H9 (cell line): ENCODE measurements at regions not wholly inside any gene's neighbourhood (a gene's known extent, or its start where the extent isn't known, plus 50 kb on each side); places are given as distances from the start of the nearest gene placed in this dataset.

Source experiments
- DNase-seq: peaks from one replicate; pipeline ENCODE4 v3.0.0-alpha.2; 2017
- H2AFZ ChIP-seq: one replicate; pipeline ENCODE4 v1.6.1; 2013; ENCODE audit warnings: mild to moderate bottlenecking, low read length, control low read depth, moderate library complexity
- H2AK5ac ChIP-seq: 2 replicates; pipeline ENCODE4 v1.6.1; 2013; ENCODE audit warnings: low read length, control low read depth, mixed read lengths; ENCODE audit not compliant: insufficient read length
- H2BK120ac ChIP-seq: one replicate; pipeline ENCODE4 v1.6.1; 2013; ENCODE audit warnings: low read depth, mild to moderate bottlenecking, low read length, control low read depth, inconsistent platforms; ENCODE audit not compliant: poor library complexity, severe bottlenecking
- H2BK12ac ChIP-seq: 2 replicates; pipeline ENCODE4 v1.6.1; 2013; ENCODE audit warnings: low read length, control low read depth, mixed read lengths, low read depth; ENCODE audit not compliant: insufficient read length
- H2BK15ac ChIP-seq: 2 replicates; pipeline ENCODE4 v1.6.1; 2013; ENCODE audit warnings: low read depth, low read length, control low read depth
- H2BK20ac ChIP-seq: one replicate; pipeline ENCODE4 v1.6.1; 2013; ENCODE audit warnings: low read depth, mild to moderate bottlenecking, low read length, control low read depth, inconsistent platforms; ENCODE audit not compliant: poor library complexity, severe bottlenecking
- H2BK5ac ChIP-seq: 2 replicates; pipeline ENCODE4 v1.6.1; 2013; ENCODE audit warnings: low read length, control low read depth, mixed read lengths; ENCODE audit not compliant: insufficient read length
- H3K14ac ChIP-seq: 2 replicates; pipeline ENCODE4 v1.6.1; 2013; ENCODE audit warnings: low read length, control low read depth; ENCODE audit not compliant: insufficient read depth
- H3K18ac ChIP-seq: 2 replicates; pipeline ENCODE4 v1.6.1; 2013; ENCODE audit warnings: low read depth, mild to moderate bottlenecking, mixed read lengths, low read length, control low read depth; ENCODE audit not compliant: insufficient read length
- H3K23ac ChIP-seq: 2 replicates; pipeline ENCODE4 v1.6.1; 2013; ENCODE audit warnings: low read length, control low read depth, mixed read lengths, low read depth; ENCODE audit not compliant: insufficient read length
- H3K23me2 ChIP-seq: 2 replicates; pipeline ENCODE4 v1.6.1; 2013; ENCODE audit warnings: low read depth, mild to moderate bottlenecking, mixed read lengths, low read length, control low read depth; ENCODE audit not compliant: insufficient read length, poor library complexity, severe bottlenecking
- H3K27ac ChIP-seq: 2 replicates; pipeline ENCODE4 v1.5.1; 2013; ENCODE audit warnings: low read length, control low read depth, mixed read lengths, low read depth; ENCODE audit not compliant: insufficient read length
- H3K27me3 ChIP-seq: 2 replicates; pipeline ENCODE4 v1.6.1; 2013; ENCODE audit warnings: low read length, control low read depth, inconsistent platforms; ENCODE audit not compliant: insufficient read depth
- H3K4ac ChIP-seq: 2 replicates; pipeline ENCODE4 v1.6.1; 2013; ENCODE audit warnings: low read depth, mild to moderate bottlenecking, control low read depth, inconsistent platforms, low read length, moderate library complexity
- H3K4me1 ChIP-seq: 2 replicates; pipeline ENCODE4 v1.6.1; 2013; ENCODE audit warnings: low read length, control low read depth, inconsistent platforms; ENCODE audit not compliant: insufficient read depth
- H3K4me2 ChIP-seq: 2 replicates; pipeline ENCODE4 v1.6.1; 2013; ENCODE audit warnings: low read length, control low read depth, mixed read lengths; ENCODE audit not compliant: insufficient read length, insufficient read depth
- H3K56ac ChIP-seq: 2 replicates; pipeline ENCODE4 v1.6.1; 2013; ENCODE audit warnings: low read depth, mild to moderate bottlenecking, mixed read lengths, low read length, control low read depth; ENCODE audit not compliant: insufficient read length
- H3K79me1 ChIP-seq: 2 replicates; pipeline ENCODE4 v1.6.1; 2013; ENCODE audit warnings: low read depth, mild to moderate bottlenecking, moderate library complexity, low read length, control low read depth, inconsistent platforms; ENCODE audit not compliant: insufficient read depth, poor library complexity, severe bottlenecking
- H3K79me2 ChIP-seq: 2 replicates; pipeline ENCODE4 v1.6.1; 2013; ENCODE audit warnings: low read length, control low read depth, inconsistent platforms; ENCODE audit not compliant: insufficient read depth
- H3K9ac ChIP-seq: 2 replicates; pipeline ENCODE4 v1.6.1; 2013; ENCODE audit warnings: low read length, control low read depth, mixed read lengths; ENCODE audit not compliant: insufficient read length; ENCODE audit errors: extremely low read depth
- H3K9me3 ChIP-seq: one replicate; pipeline ENCODE4 v1.6.1; 2013; ENCODE audit warnings: low read depth, low read length, inconsistent platforms; ENCODE audit not compliant: control insufficient read depth
- H3T11ph ChIP-seq: one replicate; pipeline ENCODE4 v1.6.1; 2013; ENCODE audit warnings: mild to moderate bottlenecking, low read length, control low read depth, inconsistent platforms
- H4K20me1 ChIP-seq: one replicate; pipeline ENCODE4 v1.6.1; 2013; ENCODE audit not compliant: control insufficient read depth, insufficient read length, insufficient read depth
- H4K5ac ChIP-seq: 2 replicates; pipeline ENCODE4 v1.6.1; 2013; ENCODE audit warnings: low read depth, mild to moderate bottlenecking, mixed read lengths, low read length, control low read depth; ENCODE audit not compliant: insufficient read length
- H4K8ac ChIP-seq: replicated peaks from 2 replicates; pipeline ENCODE4 v1.6.1; 2013; ENCODE audit warnings: low read length, control low read depth, mixed read lengths, low read depth; ENCODE audit not compliant: insufficient read length
- H4K91ac ChIP-seq: 2 replicates; pipeline ENCODE4 v1.6.1; 2013; ENCODE audit warnings: low read depth, mild to moderate bottlenecking, moderate library complexity, mixed read lengths, low read length, control low read depth; ENCODE audit not compliant: insufficient read length
- H3K27ac Mint-ChIP-seq, 3 experiments: 2 replicates in 2 of 3; 3 replicates in 1 of 3; pipeline ENCODE4 v1.8.0; 2020 to 2021; ENCODE audit warnings: mixed read lengths in 3 of 3, mild to moderate bottlenecking in 1 of 3, moderate library complexity in 1 of 3
- H3K27me3 Mint-ChIP-seq: 2 replicates; pipeline ENCODE4 v1.8.0; 2021; ENCODE audit warnings: low read depth, mild to moderate bottlenecking, moderate library complexity, mixed read lengths
- H3K36me3 Mint-ChIP-seq, 3 experiments: 2 replicates in 2 of 3; 3 replicates in 1 of 3; pipeline ENCODE4 v1.8.0; 2020 to 2021; ENCODE audit warnings: low read depth in 3 of 3, mixed read lengths in 3 of 3; ENCODE audit not compliant: insufficient read depth in 1 of 3
- H3K4me1 Mint-ChIP-seq, 2 experiments: 2 replicates each; pipeline ENCODE4 v1.8.0; 2020; ENCODE audit warnings: mixed read lengths in 2 of 2
- H3K4me3 Mint-ChIP-seq, 2 experiments: 2 replicates in 1 of 2; 3 replicates in 1 of 2; pipeline ENCODE4 v1.8.0; 2020 to 2021; ENCODE audit warnings: mild to moderate bottlenecking in 2 of 2, mixed read lengths in 2 of 2, moderate library complexity in 1 of 2
- H3K9me3 Mint-ChIP-seq, 2 experiments: 2 replicates in 1 of 2; 3 replicates in 1 of 2; pipeline ENCODE4 v1.8.0; 2020; ENCODE audit warnings: mild to moderate bottlenecking in 2 of 2, mixed read lengths in 2 of 2, moderate library complexity in 1 of 2
- WGBS: extraction: QIAGEN DNeasy Blood & Tissue Kit; methylation state at CpG from one replicate; pipeline ENCODE4 v1.1.7; 2013; ENCODE audit warnings: missing lambda C conversion rate, low lambda C conversion rate, mixed read lengths; ENCODE audit not compliant: insufficient read length; ENCODE audit errors: extremely low coverage; 5-methylcytosine and 5-hydroxymethylcytosine counted together
- TF ChIP-seq, protein P1 (sequence below): fragments of 200-600 bp; sonication (generic); conservative IDR thresholded peaks from 3 replicates; pipeline ENCODE4 v1.8.0; 2021; ENCODE audit warnings: antibody characterized with exemption, mild to moderate bottlenecking

DNA sequence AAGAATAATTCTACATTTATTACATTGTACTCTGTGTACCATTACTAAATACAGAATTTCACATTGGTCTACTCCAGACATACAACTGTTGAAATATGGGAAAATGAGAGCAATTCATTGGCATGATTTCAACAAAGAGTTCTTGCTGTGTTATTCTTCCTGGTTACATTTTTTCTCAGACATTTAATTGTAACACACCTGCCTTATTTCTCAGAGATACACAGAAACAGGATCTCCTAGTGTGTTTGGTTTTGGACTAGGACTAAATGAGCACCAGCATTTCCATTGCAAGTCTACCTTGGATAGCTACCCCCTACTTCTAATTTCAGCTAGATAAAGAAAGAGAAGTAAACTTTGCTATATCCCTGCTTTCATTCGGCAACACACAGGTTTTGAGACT lies 274.3 kb upstream of the CNTN4 start:
- Mint-ChIP-seq H3K27ac (no peak overlapping the region), H3K36me3 (no peaks in the 10 kb centered on the region), H3K4me3 (no peak overlapping the region), H3K27me3 (no peaks in the 10 kb centered on the region), H3K9me3 (no peaks in the 10 kb centered on the region), H3K4me1 (0 out of 4 replicates have a peak, but pooled peaks cover 0 to 4% of the 10 kb centered on the region in 2 experiments)
- no peak for DNase-seq
- Histone ChIP-seq H3K4ac (no peak overlapping the region), H2BK15ac (no peak overlapping the region), H3T11ph (no peak overlapping the region), H2BK12ac (no peak overlapping the region), H2BK20ac (no peak overlapping the region), H4K91ac (no peak overlapping the region), H4K5ac (no peak overlapping the region), H3K23ac (no peak overlapping the region), H3K14ac (no peak overlapping the region), H3K56ac (no peak overlapping the region), H2AFZ (no peak overlapping the region), H3K79me2 (no peaks in the 10 kb centered on the region), H3K79me1 (no peaks in the 10 kb centered on the region), H3K27me3 (no peaks in the 10 kb centered on the region), H3K9me3 (no peaks in the 10 kb centered on the region), H2AK5ac (no peak overlapping the region), H3K27ac (no peak overlapping the region), H2BK120ac (no peak overlapping the region), H3K4me2 (no peak overlapping the region), H3K9ac (no peak overlapping the region), H4K20me1 (no peaks in the 10 kb centered on the region), H2BK5ac (no peak overlapping the region), H3K23me2 (no peaks in the 10 kb centered on the region), H3K4me1 (no peaks in the 10 kb centered on the region), H4K8ac (no peak overlapping the region), H3K18ac (no peak overlapping the region)
- WGBS = no CpG with 5 or more reads among the region's 1 CpG
- TF ChIP-seq, protein P1, sequence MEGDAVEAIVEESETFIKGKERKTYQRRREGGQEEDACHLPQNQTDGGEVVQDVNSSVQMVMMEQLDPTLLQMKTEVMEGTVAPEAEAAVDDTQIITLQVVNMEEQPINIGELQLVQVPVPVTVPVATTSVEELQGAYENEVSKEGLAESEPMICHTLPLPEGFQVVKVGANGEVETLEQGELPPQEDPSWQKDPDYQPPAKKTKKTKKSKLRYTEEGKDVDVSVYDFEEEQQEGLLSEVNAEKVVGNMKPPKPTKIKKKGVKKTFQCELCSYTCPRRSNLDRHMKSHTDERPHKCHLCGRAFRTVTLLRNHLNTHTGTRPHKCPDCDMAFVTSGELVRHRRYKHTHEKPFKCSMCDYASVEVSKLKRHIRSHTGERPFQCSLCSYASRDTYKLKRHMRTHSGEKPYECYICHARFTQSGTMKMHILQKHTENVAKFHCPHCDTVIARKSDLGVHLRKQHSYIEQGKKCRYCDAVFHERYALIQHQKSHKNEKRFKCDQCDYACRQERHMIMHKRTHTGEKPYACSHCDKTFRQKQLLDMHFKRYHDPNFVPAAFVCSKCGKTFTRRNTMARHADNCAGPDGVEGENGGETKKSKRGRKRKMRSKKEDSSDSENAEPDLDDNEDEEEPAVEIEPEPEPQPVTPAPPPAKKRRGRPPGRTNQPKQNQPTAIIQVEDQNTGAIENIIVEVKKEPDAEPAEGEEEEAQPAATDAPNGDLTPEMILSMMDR = no peak
